ENCODE measurements at regions not wholly inside any gene's neighbourhood (a gene's known extent, or its start where the extent isn't known, plus 50 kb on each side); places are given as distances from the start of the nearest gene placed in this dataset.

DNA sequence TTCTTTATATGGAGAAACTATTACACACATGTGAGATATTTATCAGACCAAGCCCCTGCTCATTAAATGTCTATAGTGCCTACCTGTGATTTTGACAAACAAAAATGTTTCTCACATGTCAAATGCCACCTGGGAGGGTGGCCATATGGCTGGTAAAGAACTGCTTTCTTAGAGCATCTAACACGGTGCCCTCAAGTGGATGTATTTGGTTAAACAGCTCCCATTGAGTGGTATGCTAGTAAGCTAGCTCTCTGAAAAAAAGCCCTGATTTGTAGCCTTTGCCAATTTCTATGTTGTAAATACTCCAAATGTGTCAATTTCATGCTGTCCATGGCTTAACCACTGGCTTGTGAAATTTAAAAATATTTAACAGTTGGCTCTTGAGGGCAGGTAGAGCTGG, 94.6 kb downstream of the PMAIP1 start:
- TF ChIP-seq, protein P1, sequence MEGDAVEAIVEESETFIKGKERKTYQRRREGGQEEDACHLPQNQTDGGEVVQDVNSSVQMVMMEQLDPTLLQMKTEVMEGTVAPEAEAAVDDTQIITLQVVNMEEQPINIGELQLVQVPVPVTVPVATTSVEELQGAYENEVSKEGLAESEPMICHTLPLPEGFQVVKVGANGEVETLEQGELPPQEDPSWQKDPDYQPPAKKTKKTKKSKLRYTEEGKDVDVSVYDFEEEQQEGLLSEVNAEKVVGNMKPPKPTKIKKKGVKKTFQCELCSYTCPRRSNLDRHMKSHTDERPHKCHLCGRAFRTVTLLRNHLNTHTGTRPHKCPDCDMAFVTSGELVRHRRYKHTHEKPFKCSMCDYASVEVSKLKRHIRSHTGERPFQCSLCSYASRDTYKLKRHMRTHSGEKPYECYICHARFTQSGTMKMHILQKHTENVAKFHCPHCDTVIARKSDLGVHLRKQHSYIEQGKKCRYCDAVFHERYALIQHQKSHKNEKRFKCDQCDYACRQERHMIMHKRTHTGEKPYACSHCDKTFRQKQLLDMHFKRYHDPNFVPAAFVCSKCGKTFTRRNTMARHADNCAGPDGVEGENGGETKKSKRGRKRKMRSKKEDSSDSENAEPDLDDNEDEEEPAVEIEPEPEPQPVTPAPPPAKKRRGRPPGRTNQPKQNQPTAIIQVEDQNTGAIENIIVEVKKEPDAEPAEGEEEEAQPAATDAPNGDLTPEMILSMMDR (conservative IDR thresholded peaks at IDR 0.05 in 1 of 2, IDR thresholded peaks at IDR 0.05 in 1 of 2; ENCODE audit: low read depth in 1 of 2, low read length in 2 of 2) = peak; percentile 20 to 39
- TF ChIP-seq EZH2 (IDR thresholded peaks at IDR 0.05; ENCODE audit: low read length, missing control alignments) = no peak
